ENCODE measurements at regions not wholly inside any gene's neighbourhood (a gene's known extent, or its start where the extent isn't known, plus 50 kb on each side); places are given as distances from the start of the nearest gene placed in this dataset.

DNA sequence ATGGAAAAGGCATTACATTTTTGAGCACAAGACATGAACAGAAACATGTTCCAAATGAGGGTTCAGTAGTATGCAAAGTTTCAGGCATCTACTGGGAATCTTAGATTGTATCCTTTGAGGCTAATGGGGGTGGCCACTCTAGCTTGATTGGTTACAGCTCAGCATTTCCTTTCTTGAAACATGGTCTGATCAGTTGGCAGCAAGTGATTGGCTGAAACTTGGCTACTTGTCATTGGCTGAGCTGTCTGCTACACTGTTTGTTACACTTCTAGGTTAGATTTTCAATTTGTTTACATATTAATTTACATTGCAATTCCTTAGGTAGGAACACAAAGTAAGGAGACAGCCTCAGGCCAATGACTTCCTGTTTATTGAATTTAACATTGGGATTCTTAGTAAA lies 918.0 kb upstream of the SEL1L start:
- TF ChIP-seq REST (IDR thresholded peaks at IDR 0.05; ENCODE audit: unreplicated experiment): no peak
- no peak for TF ChIP-seq POLR2AphosphoS5 (IDR thresholded peaks at IDR 0.05; ENCODE audit: low read depth)
- TF ChIP-seq EZH2 (IDR thresholded peaks at IDR 0.05; ENCODE audit: low read depth, unreplicated experiment): no peak
- TF ChIP-seq, protein P1, sequence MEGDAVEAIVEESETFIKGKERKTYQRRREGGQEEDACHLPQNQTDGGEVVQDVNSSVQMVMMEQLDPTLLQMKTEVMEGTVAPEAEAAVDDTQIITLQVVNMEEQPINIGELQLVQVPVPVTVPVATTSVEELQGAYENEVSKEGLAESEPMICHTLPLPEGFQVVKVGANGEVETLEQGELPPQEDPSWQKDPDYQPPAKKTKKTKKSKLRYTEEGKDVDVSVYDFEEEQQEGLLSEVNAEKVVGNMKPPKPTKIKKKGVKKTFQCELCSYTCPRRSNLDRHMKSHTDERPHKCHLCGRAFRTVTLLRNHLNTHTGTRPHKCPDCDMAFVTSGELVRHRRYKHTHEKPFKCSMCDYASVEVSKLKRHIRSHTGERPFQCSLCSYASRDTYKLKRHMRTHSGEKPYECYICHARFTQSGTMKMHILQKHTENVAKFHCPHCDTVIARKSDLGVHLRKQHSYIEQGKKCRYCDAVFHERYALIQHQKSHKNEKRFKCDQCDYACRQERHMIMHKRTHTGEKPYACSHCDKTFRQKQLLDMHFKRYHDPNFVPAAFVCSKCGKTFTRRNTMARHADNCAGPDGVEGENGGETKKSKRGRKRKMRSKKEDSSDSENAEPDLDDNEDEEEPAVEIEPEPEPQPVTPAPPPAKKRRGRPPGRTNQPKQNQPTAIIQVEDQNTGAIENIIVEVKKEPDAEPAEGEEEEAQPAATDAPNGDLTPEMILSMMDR (conservative IDR thresholded peaks at IDR 0.05; ENCODE audit: low read depth in 2 of 2): no peak
- TF ChIP-seq EZH2phosphoT487 (IDR thresholded peaks at IDR 0.05; ENCODE audit: unreplicated experiment): no peak
- no peak for TF ChIP-seq NANOG (IDR thresholded peaks at IDR 0.05; ENCODE audit: borderline replicate concordance)
- no peak for TF ChIP-seq ZNF331 (CRISPR knock-in tag; IDR thresholded peaks at IDR 0.05; ENCODE audit: low read depth)
- no peak for TF ChIP-seq JUNB (IDR thresholded peaks at IDR 0.05; ENCODE audit: unreplicated experiment)
- no peak for TF ChIP-seq CREB1 (CRISPR knock-in tag; IDR thresholded peaks at IDR 0.05; ENCODE audit: low read depth)
- no peak for TF ChIP-seq STAT1 (IDR thresholded peaks at IDR 0.05; ENCODE audit: unreplicated experiment)

Data from GM23338 (cell line).